ENCODE measurements at regions not wholly inside any gene's neighbourhood (a gene's known extent, or its start where the extent isn't known, plus 50 kb on each side); places are given as distances from the start of the nearest gene placed in this dataset.

DNA sequence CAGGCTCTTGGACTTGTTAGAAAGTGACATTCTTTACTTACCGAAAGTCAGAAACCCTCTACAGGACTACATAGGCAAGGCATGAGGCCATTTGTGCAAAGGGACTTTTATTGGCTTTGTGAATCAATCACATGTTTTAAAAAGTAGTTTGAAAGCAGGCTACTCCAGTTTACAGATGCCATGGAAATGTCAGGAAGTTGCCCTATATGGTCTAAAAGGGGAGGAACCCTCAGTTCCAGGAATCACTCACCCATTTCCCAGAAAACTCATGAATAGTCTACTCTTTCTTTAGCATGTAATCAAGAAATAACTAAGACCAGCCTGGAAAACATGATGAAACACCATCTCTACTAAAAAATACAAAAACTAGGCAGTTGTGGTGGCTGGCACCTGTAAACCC is 51.0 kb upstream of the MKRN3 start:
- Histone ChIP-seq H3K27ac (no peak overlapping the region), H3K27me3 (no peaks in the 10 kb centered on the region), H3K36me3 (no peaks in the 10 kb centered on the region), H3K4me1 (no peaks in the 10 kb centered on the region), H3K9me3 (peaks cover 0 to 12% (median 0%) of the 10 kb centered on the region in 3 donors), H3K4me3 (no peak overlapping the region)
- no peak for DNase-seq
- intact Hi-C loops (cut with DNase I) = no loop called here
- WGBS, 2 donors = 68 to 77% methylated on average over 1 of the region's 1 CpG
- no peak for TF ChIP-seq POLR2A (IDR thresholded peaks at IDR 0.05)
- TF ChIP-seq, protein P1, sequence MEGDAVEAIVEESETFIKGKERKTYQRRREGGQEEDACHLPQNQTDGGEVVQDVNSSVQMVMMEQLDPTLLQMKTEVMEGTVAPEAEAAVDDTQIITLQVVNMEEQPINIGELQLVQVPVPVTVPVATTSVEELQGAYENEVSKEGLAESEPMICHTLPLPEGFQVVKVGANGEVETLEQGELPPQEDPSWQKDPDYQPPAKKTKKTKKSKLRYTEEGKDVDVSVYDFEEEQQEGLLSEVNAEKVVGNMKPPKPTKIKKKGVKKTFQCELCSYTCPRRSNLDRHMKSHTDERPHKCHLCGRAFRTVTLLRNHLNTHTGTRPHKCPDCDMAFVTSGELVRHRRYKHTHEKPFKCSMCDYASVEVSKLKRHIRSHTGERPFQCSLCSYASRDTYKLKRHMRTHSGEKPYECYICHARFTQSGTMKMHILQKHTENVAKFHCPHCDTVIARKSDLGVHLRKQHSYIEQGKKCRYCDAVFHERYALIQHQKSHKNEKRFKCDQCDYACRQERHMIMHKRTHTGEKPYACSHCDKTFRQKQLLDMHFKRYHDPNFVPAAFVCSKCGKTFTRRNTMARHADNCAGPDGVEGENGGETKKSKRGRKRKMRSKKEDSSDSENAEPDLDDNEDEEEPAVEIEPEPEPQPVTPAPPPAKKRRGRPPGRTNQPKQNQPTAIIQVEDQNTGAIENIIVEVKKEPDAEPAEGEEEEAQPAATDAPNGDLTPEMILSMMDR (IDR thresholded peaks at IDR 0.05) = no peak

DNA sequence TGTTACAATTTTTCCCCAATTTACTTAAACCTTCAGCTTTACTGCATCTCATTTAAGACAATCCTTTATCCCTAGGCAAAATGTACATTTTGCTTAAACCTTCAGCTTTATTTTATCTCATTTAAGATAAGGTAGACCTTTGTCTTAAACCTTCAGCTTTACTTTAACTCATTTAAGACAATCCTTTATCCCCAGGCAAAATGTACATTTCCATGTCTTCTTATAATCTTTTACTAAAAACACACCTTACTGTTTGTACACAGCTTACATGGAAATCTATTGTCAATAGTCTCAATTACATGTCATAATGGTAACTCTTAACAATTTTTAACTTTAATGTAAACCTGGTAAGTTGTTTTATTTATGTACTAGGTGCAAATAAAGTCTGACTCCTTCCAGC is 58.7 kb upstream of the MKRN3 start:
- H3K4me3 ChIP-seq = no peak overlapping the region
- intact Hi-C loops (cut with DNase I) = no loop called here

DNA sequence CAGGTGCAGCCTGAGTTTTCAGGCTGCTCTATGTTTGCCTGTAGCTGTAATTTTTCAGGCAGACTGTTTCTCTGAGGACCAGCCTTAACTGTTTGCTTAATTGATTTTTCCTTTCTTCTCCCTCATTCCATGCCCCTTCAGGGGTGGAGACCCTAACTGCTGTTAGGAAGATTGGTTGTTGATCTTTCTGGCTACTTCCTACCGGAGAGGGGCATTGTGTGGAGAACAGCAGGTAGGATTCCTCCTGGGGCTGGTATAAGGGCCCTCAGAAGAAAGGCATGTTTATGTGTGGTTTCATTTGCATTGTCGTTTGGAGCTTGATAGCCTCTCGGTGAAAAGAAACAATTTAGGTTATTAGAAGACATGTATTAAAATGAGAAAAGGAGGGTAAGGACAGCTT is 56.9 kb upstream of the GOLGA6L2 start:
- 39% methylated on average over 3 of the region's 3 CpGs for WGBS, 2 donors
- Histone ChIP-seq H3K4me1 (no peaks in the 10 kb centered on the region), H3K27me3 (no peaks in the 10 kb centered on the region), H3K27ac (no peak overlapping the region), H3K9me3 (no peaks in the 10 kb centered on the region), H3K4me3 (no peak overlapping the region), H3K36me3 (no peaks in the 10 kb centered on the region)
- no peak for TF ChIP-seq POLR2A (IDR thresholded peaks at IDR 0.05)
- TF ChIP-seq, protein P1 (IDR thresholded peaks at IDR 0.05) = no peak
- DNase-seq = no peak
- intact Hi-C loops (cut with DNase I) = no loop called here

More for the DNA sequence above, 58.7 kb upstream of the MKRN3 start:
- no peaks in the 10 kb centered on the region for H3K27me3 ChIP-seq
- DNase-seq = no peak
- no peak overlapping the region for H3K27ac ChIP-seq
- peaks cover 0 to 14% (median 0%) of the 10 kb centered on the region in 3 donors for H3K9me3 ChIP-seq
- no peaks in the 10 kb centered on the region for H3K36me3 ChIP-seq
- TF ChIP-seq, protein P1 (IDR thresholded peaks at IDR 0.05) = no peak
- no peak for TF ChIP-seq POLR2A (IDR thresholded peaks at IDR 0.05)
- no peaks in the 10 kb centered on the region for H3K4me1 ChIP-seq

DNA sequence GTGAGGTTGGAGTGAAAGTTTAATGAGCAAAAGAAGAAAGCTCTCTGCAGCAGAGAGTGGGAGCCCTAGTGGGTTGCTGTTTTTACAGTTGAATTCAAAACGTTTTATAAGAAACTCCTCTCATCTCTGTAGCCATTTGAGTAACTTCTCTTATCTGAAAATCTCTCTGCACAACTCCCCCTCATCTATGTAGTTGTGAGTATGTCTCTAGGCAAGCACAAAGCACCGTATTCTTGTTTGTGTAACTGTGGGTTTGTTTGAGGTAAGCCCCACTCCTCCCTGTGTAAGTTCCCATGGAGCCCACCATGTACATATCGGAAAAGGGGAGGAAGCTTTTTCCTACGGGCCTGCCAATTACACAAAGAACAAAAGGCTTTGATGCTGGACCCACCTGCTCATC is 56.5 kb upstream of the GOLGA6L2 start:
- no peaks in the 10 kb centered on the region for H3K27me3 ChIP-seq
- no peaks in the 10 kb centered on the region for H3K36me3 ChIP-seq
- 25 to 49% methylated on average over 4 of the region's 4 CpGs for WGBS, 2 donors
- no peak overlapping the region for H3K27ac ChIP-seq
- no peaks in the 10 kb centered on the region for H3K4me1 ChIP-seq
- intact Hi-C loops (cut with DNase I) = no loop called here
- TF ChIP-seq, protein P1 (IDR thresholded peaks at IDR 0.05) = no peak
- TF ChIP-seq POLR2A (IDR thresholded peaks at IDR 0.05) = no peak
- H3K9me3 ChIP-seq = no peaks in the 10 kb centered on the region
- DNase-seq = no peak
- H3K4me3 ChIP-seq = no peak overlapping the region

DNA sequence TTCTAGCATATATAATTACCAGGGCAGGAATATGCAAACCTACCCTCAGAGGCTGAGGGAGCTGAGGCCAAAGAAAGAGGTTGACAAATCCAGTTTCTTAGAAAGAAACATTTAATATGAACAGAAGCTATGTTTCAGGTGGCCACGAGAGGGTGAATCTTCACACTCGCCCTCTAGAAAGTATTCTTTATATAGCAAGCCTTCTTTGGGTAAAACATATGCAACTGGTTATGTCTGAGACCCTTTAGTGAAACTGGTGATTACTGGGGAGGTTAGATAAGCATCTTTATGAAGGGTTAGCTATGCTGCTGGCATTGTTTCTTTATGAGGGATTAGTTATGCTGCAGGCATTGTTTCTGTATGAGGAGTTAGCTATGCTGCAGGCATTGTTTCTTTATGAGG is 50.7 kb upstream of the GOLGA6L2 start:
- H3K9me3 ChIP-seq = no peaks in the 10 kb centered on the region
- no peak for TF ChIP-seq POLR2A (IDR thresholded peaks at IDR 0.05)
- TF ChIP-seq, protein P1 (IDR thresholded peaks at IDR 0.05) = peak in 1 of 6 experiments; percentile 35
- intact Hi-C loops (cut with DNase I) = no loop called here
- no peak overlapping the region for H3K4me3 ChIP-seq
- no peaks in the 10 kb centered on the region for H3K4me1 ChIP-seq
- DNase-seq = no peak
- no peaks in the 10 kb centered on the region for H3K36me3 ChIP-seq
- 0 to 3% methylated on average over 2 of the region's 2 CpGs for WGBS, 2 donors
- no peaks in the 10 kb centered on the region for H3K27me3 ChIP-seq
- no peak overlapping the region for H3K27ac ChIP-seq
